ENCODE measurements at regions not wholly inside any gene's neighbourhood (a gene's known extent, or its start where the extent isn't known, plus 50 kb on each side); places are given as distances from the start of the nearest gene placed in this dataset.
"Not testable (repeated sequence)": the region's sequence is repeated elsewhere in the genome, so short reads cannot be mapped to it uniquely, and the experiment has no call there.

DNA sequence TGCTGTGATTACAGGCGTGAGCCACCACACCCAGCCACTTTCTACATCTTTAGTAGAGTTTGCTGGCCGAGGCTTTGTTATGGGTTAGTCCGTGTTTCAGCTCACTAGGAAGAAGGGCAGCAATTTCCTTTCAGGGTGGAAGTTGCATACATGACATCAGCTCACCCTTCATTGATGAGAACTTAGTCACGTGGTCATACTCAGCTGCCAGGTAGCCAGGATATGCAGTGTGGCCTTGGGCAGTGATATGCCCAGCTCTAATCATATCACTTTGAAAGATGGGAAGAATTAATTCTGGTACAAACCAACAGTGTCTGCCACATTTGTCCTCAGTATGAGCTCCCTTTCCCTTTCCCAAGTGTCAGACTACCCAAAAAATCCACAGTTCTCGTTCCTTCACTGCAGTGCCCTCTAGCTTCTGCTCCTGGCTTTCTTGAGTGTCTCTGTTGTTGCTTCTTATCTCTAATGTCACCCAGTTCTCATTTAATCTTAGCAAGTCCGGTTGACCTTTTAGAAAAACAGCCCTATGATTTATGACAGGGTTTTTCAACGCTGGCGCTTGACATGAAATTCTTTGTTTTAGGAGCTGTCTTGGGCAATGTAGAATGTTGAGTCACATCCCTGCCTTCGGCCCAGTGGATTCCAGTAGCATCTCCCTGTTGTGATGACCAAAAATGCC lies 108.7 kb upstream of the ITGB1 start:
- DNase-seq: no peak

GRCh38 chr10:33065111-33065510 lies 107.1 kb upstream of the ITGB1 start:
- DNase-seq: no peak

DNA sequence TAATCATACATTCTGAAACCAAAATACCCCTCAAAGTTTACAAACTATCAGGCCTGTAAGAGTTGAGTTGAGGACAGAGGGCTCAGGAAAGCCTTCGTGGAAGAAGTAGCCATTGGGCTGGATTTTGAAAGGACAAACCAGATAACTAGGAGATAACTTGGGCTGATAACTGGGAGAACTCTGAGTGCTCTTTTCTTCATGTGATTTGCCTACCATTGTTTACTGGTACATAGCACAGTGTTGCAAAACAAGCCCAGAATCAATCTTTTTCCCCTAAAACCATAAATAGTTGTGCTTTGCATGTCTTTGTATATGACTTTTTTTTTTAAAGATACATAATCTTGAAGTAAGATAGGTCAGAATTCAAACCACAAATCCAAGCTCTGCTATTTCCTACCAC lies 106.7 kb upstream of the ITGB1 start:
- no peak for DNase-seq

DNA sequence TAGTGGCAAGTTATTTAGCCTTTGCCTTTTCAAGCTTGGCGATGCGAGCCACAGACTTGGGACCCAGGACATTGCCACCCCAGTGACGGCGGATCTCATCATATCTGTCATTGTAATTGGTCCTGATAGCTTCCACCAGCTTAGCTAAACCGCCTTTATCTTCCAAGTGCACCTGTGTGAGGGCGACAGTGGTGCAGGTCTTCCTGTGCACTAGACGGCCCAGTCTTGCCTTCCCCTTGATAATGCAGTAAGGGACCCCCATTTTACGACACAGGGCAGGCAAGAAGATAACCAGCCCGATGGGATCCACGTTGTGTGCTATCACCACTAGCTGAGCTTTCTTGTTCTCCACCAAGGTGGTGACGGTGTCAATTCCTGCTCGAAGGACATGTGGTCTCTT lies 99.6 kb upstream of the ITGB1 start:
- no peak for DNase-seq

GRCh38 chr10:33056828-33057596 lies 99.0 kb upstream of the ITGB1 start:
- no peak for DNase-seq

DNA sequence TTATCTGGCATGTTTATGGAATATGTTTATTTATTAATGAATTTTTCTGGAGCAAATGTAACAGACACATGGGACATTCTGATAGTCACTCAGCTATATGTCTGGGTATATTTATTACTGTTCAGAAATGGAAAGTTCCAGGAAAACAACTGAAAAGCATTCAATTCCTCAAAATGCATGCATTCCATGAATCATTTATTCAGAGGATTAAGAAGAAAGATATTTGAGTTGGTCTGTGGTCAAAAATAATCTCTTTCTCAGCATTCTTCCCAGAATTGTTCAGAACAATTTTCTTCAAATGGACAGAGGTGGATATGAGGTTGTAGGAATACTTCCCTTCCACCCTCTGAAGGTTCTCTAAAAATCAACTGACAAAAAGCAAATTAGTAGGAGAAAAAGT lies 97.6 kb upstream of the ITGB1 start:
- DNase-seq: no peak

DNA sequence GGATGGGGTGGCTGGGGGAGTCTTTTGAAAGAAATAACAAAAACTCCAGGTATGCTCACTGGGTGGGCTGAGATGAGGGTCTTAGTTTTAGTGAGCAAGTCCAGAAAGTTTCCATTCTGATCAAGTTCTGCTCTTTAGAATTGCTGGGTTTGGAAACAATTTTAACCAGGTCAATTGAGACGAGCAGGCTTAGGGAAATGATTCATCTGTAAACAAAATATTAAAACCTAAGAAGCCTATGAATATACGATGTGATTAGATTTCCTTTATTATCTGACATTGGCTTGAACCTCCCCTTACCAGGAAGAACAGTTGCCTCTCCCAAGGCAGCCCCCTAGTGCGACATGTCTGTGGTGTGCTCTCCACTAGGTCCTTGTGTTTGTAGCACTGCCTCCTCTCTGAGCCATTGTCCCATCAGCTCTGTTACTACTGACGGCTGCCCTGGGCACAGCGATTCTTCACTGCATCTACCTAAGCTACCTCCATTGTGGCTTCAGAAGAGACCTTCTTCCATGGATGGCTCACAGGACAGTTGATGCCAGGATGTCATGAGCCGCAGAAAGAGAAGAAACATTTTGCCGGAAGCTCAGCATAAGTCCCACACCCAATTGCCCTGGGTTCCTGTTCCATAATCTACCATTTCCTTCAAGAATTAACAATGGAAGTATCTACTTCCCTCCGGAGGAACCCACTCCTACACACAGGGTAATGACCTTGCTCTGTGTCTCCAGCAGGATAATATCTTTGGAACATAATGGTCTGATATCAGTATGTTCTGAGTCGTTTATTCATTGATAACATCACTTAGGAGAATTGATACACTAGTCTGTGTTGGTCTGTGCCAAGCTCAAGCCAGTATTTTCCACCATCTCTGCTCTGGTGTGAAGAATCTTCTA lies 95.1 kb upstream of the ITGB1 start:
- no peak for DNase-seq

DNA sequence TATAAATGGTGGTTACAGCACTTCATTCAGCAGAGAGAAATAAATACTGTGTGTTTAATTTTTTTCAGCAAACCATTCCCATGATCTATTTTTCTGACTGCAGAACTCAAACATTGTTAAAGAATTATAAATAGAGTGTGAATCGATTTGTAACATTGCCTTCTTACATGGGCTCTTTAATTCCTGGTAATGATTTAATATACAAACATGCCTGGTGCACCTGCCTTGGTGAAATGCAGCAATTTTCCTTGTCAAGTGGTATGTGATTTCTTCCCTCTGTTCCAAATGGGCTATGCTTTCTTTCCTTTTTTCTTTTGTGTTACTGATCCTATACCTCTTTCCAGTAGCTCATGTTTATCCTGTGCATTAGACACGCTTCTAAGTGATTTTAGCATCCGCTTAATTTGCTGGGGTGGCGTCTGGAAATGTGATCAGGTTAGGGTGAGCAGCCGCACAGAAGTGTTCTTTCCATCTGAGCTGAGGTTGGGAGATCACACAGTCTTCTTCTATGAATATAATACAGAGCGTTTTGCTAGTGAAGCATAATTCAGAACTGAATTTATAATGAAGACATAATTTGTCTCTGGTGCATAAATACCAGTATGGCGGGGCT lies 94.3 kb upstream of the ITGB1 start:
- DNase-seq: no peak

DNA sequence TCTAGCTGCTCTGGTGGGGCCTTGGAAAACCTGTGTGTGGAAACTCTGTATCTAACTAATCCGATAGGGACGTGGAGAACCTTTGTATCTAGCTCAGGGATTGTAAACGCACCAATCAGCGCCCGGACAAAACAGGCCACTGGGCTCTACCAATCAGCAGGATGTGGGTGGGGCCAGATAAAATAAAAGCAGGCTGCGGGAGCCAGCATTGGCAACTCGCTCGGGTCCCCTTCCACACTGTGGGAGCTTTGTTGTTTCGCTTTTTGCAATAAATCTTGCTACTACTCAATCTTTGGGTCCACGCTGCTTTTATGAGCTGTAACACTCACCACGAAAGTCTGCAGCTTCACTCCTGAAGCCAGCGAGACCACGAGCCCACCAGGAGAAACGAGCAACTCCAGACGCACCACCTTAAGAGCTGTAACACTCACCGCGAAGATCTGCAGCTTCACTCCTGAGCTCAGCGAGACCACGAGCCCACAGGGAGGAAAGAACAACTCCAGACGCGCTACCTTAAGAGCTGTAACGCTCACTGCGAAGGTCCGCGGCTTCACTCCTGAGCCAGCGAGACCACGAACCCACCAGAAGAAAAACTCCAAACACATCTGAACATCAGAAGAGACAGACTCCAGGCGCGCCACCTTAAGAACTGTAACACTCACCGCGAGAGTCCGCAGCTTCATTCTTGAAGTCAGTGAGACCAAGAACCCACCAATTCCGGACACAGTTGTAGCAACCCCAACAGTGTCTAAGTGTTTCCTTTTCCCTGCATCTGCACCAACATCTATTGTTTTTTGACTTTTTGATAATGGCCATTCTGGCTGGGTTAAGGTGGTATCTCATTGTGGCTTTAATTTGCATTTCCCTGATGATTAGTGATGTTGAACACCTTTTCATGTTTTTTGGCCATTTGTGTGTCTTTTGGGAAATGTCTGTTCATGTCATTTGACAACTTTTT lies 92.2 kb upstream of the ITGB1 start:
- not testable (repeated sequence) for DNase-seq

GRCh38 chr10:33048223-33048622 lies 90.2 kb upstream of the ITGB1 start:
- DNase-seq: no peak

DNA sequence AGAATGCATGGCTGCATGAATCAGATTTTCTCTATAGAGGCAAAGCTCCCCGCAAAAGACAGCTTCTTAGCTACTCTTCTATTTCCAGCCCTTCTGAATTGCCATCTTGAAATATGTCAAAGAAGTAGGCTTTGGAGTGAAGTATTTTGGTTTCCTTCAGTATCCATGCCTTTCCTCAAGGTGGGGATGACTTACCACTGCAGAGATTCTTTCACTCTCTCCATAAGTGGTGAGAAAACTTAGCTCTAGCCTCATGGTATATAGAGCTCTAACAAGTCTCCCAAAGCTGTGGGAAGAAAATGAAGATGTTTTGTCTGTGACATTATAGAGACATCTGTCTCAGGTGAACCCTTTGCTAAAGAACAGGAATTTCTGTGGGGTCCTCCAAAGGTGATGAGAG lies 89.6 kb upstream of the ITGB1 start:
- DNase-seq: no peak

DNA sequence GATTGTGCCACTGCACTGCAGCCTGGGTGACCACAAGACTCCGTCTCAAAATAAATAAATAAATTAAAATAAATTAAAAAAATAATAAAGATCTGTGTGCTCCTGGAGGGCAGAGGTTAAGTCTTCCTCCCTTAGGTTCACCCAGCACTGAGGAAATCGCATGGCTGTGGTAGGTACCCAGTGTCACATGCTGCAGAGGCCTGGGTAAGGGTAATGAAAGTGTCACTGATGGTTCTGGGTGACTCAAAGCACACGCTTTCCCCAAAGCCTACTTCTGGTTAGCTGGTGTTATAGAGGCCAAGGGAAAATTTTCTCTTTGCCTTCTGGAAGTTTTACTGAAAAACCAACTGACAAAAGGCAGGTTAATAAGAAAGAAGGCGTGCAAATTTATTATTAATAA lies 88.8 kb upstream of the ITGB1 start:
- DNase-seq: no peak

GRCh38 chr10:33045421-33045820 lies 87.4 kb upstream of the ITGB1 start:
- no peak for DNase-seq

- no peak for DNase-seq
Measured at GRCh38 chr10:33042565-33042964, 84.5 kb upstream of the ITGB1 start.

DNA sequence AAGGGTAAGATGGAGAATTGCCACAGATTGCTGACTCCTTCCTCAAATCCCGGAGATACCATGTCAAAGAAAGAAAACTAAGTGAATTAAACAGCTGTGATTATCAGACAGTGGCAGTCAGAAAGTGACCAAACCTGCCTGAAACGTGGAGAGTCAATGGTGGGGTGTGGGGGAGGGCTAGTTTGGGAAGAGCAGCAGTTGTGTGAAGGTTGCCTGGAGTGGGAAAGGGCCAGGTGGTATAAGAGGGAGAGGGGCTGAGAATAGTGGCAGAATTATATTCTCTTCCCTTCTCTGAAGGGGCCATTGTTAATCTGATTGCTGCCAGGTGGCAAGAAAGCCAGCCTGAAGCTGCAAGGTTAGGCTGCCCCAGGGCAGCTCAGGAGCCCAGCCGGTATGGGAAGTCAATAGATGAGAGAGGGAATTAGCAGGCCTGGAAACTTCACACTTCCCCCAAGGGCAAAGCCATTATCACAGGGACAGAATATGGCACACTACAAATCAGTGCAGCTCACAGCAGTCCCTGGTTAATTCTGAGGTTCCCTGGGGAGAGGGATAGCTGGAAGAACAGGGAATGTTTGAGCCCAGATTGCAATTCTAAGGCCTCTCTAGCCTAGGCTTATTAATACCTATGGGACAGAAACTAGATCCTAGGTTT lies 83.9 kb upstream of the ITGB1 start:
- DNase-seq: no peak

GRCh38 chr10:33040436-33040835 lies 82.4 kb upstream of the ITGB1 start:
- DNase-seq: no peak

DNA sequence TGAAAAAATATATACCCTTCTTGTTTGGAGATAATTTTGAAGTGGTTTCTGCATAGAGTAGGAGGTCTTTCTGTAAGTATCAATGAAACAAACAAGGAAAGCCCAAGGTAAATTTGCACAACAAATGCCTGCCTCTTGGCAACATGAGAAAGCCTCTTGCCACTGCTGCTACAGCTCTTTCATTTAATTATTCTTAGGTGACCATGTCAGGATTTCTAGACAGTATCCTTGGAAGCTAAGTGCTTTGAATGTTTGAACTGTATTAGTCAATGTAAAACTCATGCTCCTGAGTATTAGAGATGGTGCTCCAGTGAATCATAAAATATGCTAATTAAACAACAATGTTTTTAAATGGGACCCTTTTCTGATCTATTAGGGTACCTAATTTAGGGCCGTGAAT lies 81.2 kb upstream of the ITGB1 start:
- DNase-seq: no peak

DNA sequence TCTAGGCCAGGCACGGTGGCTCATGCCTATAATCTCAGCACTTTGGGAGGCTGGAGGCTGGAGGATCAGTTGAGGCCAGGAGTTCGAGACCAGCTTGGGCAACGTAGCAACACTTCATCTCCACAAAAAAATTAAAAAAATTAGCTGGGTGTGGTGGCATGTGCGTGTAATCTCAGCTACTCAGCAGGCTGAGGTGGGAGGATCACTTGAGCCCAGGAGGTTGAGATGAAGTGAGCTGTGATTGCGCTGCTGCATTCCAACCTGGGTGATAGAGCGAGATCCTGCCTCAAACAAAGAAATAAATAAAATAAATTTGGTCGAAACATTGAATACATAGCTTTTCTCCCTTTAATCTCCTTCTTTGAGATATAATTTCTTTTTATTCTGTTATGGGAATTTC lies 80.6 kb upstream of the ITGB1 start:
- no peak for DNase-seq

DNA sequence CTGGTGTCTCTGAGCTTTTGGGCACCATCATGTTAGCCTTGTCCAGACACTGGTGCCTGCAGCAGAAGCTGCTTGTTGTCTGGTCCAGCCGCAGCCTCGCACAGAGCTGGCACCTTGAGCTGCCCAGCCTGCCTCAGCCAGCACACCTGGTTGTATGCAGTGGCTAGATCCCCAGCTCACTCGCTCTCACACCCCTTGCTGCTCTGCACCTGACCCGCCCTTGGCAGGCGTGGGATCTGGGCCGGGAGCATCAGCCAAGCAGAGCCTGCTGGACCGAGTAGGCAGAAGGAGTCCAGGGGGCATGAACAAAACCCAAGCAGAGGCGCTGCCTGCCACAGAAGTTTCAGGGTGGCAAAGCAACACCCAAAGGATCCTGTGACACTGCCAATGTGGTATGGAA lies 79.7 kb upstream of the ITGB1 start:
- DNase-seq: no peak

- no peak for DNase-seq
Measured at GRCh38 chr10:33036670-33037069, 78.6 kb upstream of the ITGB1 start.

GRCh38 chr10:33035411-33035810 lies 77.4 kb upstream of the ITGB1 start:
- DNase-seq: no peak

DNA sequence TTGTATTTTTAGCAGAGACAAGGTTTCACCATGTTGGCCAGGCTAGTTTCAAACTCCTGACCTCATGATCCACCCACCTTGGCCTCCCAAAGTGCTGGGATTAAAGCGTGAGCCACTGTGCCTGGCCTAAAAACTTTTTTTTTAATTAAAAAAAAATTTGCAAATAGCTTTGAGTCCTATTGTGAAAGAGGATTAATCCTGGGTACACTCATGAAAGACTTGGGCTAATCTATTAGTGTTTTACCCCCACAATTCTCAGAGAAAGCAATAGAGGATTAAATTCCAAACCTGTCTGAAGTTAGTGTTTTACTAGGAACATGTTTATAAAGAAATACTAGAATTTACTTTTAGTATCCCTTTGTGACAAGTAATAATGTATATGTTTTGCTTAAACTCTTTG lies 76.9 kb upstream of the ITGB1 start:
- DNase-seq: no peak

Measured in 8988T (cell line).